ENCODE measurements at regions not wholly inside any gene's neighbourhood (a gene's known extent, or its start where the extent isn't known, plus 50 kb on each side); places are given as distances from the start of the nearest gene placed in this dataset.

DNA sequence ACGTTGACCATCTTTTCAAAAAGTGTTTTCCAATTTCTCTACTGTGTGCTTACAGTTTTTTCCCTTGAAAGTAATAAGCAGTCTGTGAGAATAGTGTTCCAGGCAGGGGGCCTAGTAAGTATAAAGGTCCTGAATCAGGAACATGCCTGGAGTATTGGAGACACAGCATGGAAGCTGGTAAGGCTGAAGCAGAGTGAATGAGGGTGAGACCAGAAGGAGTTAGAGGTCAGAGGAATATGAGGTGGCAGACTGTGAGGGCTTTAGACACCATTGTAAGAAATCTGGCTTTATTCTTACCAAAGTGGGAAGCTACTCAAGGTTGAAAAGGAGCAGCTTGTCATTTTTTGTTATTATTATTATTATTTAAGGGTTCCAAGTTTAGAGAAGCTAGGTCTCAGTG, 107.4 kb downstream of the CT47B1 start:
- in situ Hi-C loops (cut with MboI; ENCODE audit: low pct_ligation_motif_present in 1 of 4, low pct_unique_long_range_greater_than_20kb in 1 of 4, low sequenced_read_pairs in 3 of 4) (loop anchor here in 2 of 4 donors (25.0 kb wide), 1 partner anchor 256 kb away; no protein-coding TSS in a partner anchor), intact Hi-C loops (cut with DNase I; ENCODE audit: low total_unique reads) (no loop called here)
- no peak for DNase-seq
- no peaks in the 10 kb centered on the region for H3K36me3 ChIP-seq
- no peak overlapping the region for H3K27ac ChIP-seq
- H3K27me3 ChIP-seq = no peaks in the 10 kb centered on the region
- no peaks in the 10 kb centered on the region for H3K9me3 ChIP-seq
- no peak overlapping the region for H3K4me3 ChIP-seq
- WGBS, 2 donors (ENCODE audit: low coverage in 1 of 2) = 79 to 100% methylated on average over 1 of the region's 1 CpG
- TF ChIP-seq, protein P1, sequence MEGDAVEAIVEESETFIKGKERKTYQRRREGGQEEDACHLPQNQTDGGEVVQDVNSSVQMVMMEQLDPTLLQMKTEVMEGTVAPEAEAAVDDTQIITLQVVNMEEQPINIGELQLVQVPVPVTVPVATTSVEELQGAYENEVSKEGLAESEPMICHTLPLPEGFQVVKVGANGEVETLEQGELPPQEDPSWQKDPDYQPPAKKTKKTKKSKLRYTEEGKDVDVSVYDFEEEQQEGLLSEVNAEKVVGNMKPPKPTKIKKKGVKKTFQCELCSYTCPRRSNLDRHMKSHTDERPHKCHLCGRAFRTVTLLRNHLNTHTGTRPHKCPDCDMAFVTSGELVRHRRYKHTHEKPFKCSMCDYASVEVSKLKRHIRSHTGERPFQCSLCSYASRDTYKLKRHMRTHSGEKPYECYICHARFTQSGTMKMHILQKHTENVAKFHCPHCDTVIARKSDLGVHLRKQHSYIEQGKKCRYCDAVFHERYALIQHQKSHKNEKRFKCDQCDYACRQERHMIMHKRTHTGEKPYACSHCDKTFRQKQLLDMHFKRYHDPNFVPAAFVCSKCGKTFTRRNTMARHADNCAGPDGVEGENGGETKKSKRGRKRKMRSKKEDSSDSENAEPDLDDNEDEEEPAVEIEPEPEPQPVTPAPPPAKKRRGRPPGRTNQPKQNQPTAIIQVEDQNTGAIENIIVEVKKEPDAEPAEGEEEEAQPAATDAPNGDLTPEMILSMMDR (IDR thresholded peaks at IDR 0.05) = no peak
- H3K4me1 ChIP-seq = no peaks in the 10 kb centered on the region

DNA sequence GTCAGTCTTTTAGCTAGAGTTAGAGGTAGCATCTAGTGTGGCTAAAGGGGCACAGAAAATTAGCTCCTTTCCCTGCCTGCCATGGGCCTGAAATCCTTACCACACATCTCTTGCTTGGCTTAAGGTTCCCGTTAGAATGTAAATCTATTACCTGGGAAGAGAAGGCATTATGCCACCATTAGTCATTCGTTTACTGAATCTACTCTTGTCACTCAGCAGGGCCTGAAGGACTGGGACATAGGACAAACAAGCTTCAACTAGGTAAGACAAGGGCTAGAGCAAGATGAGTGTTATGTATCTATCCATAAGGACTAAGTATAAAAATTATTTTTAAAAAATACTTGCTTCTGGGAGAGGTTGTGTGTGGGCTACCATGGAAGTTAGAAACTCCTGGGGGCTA, 112.4 kb downstream of the CT47B1 start:
- no peak for DNase-seq
- no peaks in the 10 kb centered on the region for H3K36me3 ChIP-seq
- in situ Hi-C loops (cut with MboI; ENCODE audit: low pct_ligation_motif_present in 1 of 4, low pct_unique_long_range_greater_than_20kb in 1 of 4, low sequenced_read_pairs in 3 of 4) (loop anchor here in 2 of 4 donors (25.0 kb wide), 1 partner anchor 251 kb away; no protein-coding TSS in a partner anchor), intact Hi-C loops (cut with DNase I; ENCODE audit: low total_unique reads) (no loop called here)
- H3K27me3 ChIP-seq = no peaks in the 10 kb centered on the region
- TF ChIP-seq POLR2A (IDR thresholded peaks at IDR 0.05) (no peak), EP300 (IDR thresholded peaks at IDR 0.05; ENCODE audit: low read depth) (no peak)
- 72% methylated on average over 2 of the region's 2 CpGs; no CpG with 5 or more reads in 1 of the 2 donors for WGBS, 2 donors (ENCODE audit: low coverage in 1 of 2)
- H3K27ac ChIP-seq = no peak overlapping the region
- H3K9me3 ChIP-seq = no peaks in the 10 kb centered on the region
- H3K4me1 ChIP-seq = no peaks in the 10 kb centered on the region
- H3K4me3 ChIP-seq = no peak overlapping the region

DNA sequence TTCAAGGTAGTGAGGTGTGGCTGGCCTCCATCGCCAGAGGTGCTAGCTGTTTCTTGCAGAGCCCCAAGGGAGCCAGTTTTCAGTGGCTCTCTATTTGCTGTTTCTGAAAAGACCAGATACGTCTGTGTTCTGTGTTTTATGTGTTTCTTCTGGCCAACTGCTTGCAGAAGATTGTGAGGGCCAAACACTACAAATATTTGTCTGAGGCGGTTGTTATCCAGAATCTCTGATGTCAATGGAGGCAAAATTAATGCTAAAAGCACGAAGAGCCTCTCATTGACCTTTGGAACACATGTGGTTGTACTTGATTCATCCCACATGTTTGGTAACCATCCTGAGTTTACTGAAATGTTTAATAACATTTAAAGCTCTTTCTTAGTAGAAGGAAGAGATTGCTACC, 113.9 kb downstream of the CT47B1 start:
- DNase-seq = no peak
- Histone ChIP-seq H3K9me3 (no peaks in the 10 kb centered on the region), H3K4me3 (no peak overlapping the region), H3K27ac (no peak overlapping the region), H3K27me3 (no peaks in the 10 kb centered on the region), H3K4me1 (no peaks in the 10 kb centered on the region), H3K36me3 (no peaks in the 10 kb centered on the region)
- 61% methylated on average over 4 of the region's 4 CpGs; no CpG with 5 or more reads in 1 of the 2 donors for WGBS, 2 donors (ENCODE audit: low coverage in 1 of 2)
- in situ Hi-C loops (cut with MboI; ENCODE audit: low pct_ligation_motif_present in 1 of 4, low pct_unique_long_range_greater_than_20kb in 1 of 4, low sequenced_read_pairs in 3 of 4) (loop anchor here in 2 of 4 donors (25.0 kb wide), 1 partner anchor 250 kb away; no protein-coding TSS in a partner anchor), intact Hi-C loops (cut with DNase I; ENCODE audit: low total_unique reads) (no loop called here)
- TF ChIP-seq EP300 (IDR thresholded peaks at IDR 0.05; ENCODE audit: low read depth) = no peak

DNA sequence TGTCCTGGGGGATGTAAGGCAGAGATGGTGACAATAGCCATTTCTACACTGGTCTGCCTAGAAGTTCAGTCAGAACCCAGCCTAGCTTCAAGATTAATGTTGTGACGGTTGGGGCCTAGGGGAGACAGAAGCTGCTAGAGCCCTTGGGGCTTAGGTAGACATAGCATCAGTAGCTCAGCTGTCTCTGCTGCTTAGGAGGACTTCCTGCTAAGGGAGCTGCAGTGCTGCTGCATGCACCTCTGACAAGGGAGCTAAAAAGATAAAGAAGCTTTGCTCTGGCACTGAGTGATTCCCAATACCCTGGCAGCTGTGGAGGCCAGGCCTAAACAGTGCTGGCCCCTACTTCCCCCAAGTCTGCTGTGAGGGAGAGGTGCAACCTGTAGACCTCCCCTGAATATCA, 116.0 kb downstream of the CT47B1 start:
- H3K4me3 ChIP-seq = no peak overlapping the region
- TF ChIP-seq, protein P1 (IDR thresholded peaks at IDR 0.05) = no peak
- TF ChIP-seq POLR2AphosphoS5 (IDR thresholded peaks at IDR 0.05) = no peak
- no peak for TF ChIP-seq EP300 (IDR thresholded peaks at IDR 0.05; ENCODE audit: low read depth)
- TF ChIP-seq POLR2A (IDR thresholded peaks at IDR 0.05) = no peak
- H3K27me3 ChIP-seq = no peaks in the 10 kb centered on the region
- intact Hi-C loops (cut with DNase I; ENCODE audit: low total_unique reads) (loop anchor here (10.0 kb wide), 1 partner anchor 505 kb away; the partner anchor contains the start of gene ZBTB33), in situ Hi-C loops (cut with MboI; ENCODE audit: low pct_ligation_motif_present in 1 of 4, low pct_unique_long_range_greater_than_20kb in 1 of 4, low sequenced_read_pairs in 3 of 4) (loop anchor here in 2 of 4 donors (25.0 kb wide), 1 partner anchor 247 kb away; no protein-coding TSS in a partner anchor)
- no peak for DNase-seq
- no peaks in the 10 kb centered on the region for H3K4me1 ChIP-seq
- WGBS, 2 donors (ENCODE audit: low coverage in 1 of 2) = 85% methylated on average over 1 of the region's 1 CpG; no CpG with 5 or more reads in 1 of the 2 donors
- H3K36me3 ChIP-seq = no peaks in the 10 kb centered on the region
- H3K27ac ChIP-seq = no peak overlapping the region
- H3K9me3 ChIP-seq = no peaks in the 10 kb centered on the region

DNA sequence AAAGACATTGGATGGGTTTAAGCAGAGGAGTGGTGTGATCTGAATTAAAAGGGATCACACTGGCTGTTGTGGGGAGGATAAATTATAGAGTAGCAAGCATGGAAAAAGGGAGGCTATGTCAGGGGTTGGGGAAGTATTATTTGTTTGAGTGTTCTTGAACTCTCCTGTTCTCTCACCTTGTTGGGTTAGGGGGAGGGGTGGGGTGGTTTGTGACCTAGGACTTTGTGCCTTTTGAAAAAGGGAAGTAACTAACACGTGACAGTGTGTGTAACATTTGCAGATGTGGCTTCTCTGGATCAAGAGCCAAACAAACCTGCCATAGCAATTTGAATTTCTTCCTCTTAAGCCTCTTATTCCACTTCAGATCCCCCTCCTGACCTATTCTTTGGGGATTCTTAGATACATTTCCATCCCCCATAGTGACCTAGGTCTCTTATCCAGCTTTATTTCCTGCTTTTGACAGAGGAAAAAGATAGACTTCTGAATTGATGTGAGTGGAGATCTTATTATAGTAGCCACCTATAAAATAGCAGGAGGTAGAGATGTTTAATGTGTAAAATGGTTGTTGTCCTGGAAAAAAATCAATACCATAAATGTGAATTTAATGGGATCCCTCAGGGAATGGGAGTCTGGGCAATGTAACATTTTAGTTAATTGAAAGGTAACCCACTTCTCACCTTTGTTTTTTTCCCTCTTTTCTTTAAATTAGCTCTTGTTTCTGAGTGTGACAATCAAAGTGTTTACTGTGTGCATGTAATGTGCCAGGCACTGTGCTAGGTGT, 120.4 kb downstream of the CT47B1 start:
- 11% methylated on average over 1 of the region's 1 CpG; no CpG with 5 or more reads in 1 of the 2 donors for WGBS, 2 donors (ENCODE audit: low coverage in 1 of 2)
- Histone ChIP-seq H3K9me3 (no peaks in the 10 kb centered on the region), H3K36me3 (no peaks in the 10 kb centered on the region), H3K27me3 (no peaks in the 10 kb centered on the region), H3K4me1 (no peaks in the 10 kb centered on the region), H3K4me3 (no peak overlapping the region), H3K27ac (no peak overlapping the region)
- TF ChIP-seq, protein P1 (IDR thresholded peaks at IDR 0.05) = no peak
- TF ChIP-seq POLR2AphosphoS5 (IDR thresholded peaks at IDR 0.05) (no peak), EP300 (IDR thresholded peaks at IDR 0.05; ENCODE audit: low read depth) (no peak), POLR2A (IDR thresholded peaks at IDR 0.05) (no peak)
- in situ Hi-C loops (cut with MboI; ENCODE audit: low pct_ligation_motif_present in 1 of 4, low pct_unique_long_range_greater_than_20kb in 1 of 4, low sequenced_read_pairs in 3 of 4) = loop anchor here in 2 of 4 donors (25.0 kb wide), 1 partner anchor 243 kb away; no protein-coding TSS in a partner anchor
- intact Hi-C loops (cut with DNase I; ENCODE audit: low total_unique reads) = loop anchor here (10.0 kb wide), 1 partner anchor 500 kb away; the partner anchor contains the start of gene ZBTB33
- DNase-seq = peak; percentile 47
